Esophagus squamous epithelium (tissue), 5 donors: ENCODE measurements at regions not wholly inside any gene's neighbourhood (a gene's known extent, or its start where the extent isn't known, plus 50 kb on each side); places are given as distances from the start of the nearest gene placed in this dataset.

Source experiments
- DNase-seq: peaks from one replicate; lab custom pipeline; 2025; lab: John Stamatoyannopoulos, UW
- H3K27ac ChIP-seq, 4 donors: fragments of 200-600 bp; sonication (generic); one replicate each; pipeline ENCODE4 v1.5.1; 2016 to 2019; ENCODE audit warnings: mild to moderate bottlenecking in 1 of 4
- H3K27me3 ChIP-seq, 4 donors: fragments of 200-600 bp; sonication (generic); 1 replicate in 3 of 4; 2 replicates in 1 of 4; pipeline versions ENCODE4 v1.5.1 to v1.6.0; 2017 to 2021; ENCODE audit warnings: antibody characterized with exemption in 1 of 4
- H3K36me3 ChIP-seq, 3 donors: fragments of 200-600 bp; sonication (generic); one replicate each; pipeline ENCODE4 v1.5.1; 2016 to 2019
- H3K4me1 ChIP-seq, 3 donors: fragments of 200-600 bp; sonication (generic); one replicate each; pipeline ENCODE4 v1.5.1; 2017 to 2019
- H3K4me3 ChIP-seq, 4 donors: fragments of 200-600 bp; sonication (generic); 1 replicate in 3 of 4; 2 replicates in 1 of 4; pipeline ENCODE4 v1.5.1; 2016 to 2019; ENCODE audit warnings: mild to moderate bottlenecking in 2 of 4, moderate library complexity in 1 of 4
- H3K9me3 ChIP-seq, 3 donors: fragments of 200-600 bp; sonication (generic); one replicate each; pipeline ENCODE4 v1.5.1; 2016 to 2019
- CTCF ChIP-seq, 6 experiments: fragments of 450-650 bp in 4 of 6; fragments of 200-600 bp in 2 of 6; sonication (generic) in 2 of 6; IDR thresholded peaks; one replicate each; pipeline ENCODE4 v1.5.1; 2016 to 2019; ENCODE audit warnings: antibody characterized with exemption in 6 of 6, mild to moderate bottlenecking in 4 of 6, moderate library complexity in 4 of 6
- POLR2A ChIP-seq, 4 donors: fragments of 450-650 bp; IDR thresholded peaks; one replicate each; pipeline ENCODE4 v1.6.1; 2017; ENCODE audit warnings: antibody characterized with exemption in 4 of 4, mild to moderate bottlenecking in 4 of 4, moderate library complexity in 3 of 4
- WGBS, 2 donors: methylation state at CpG; one replicate each; pipeline ENCODE4 v1.1.5; 2018; 5-methylcytosine and 5-hydroxymethylcytosine counted together
- intact Hi-C: fragments of 100-400 bp; cut with DNase I; formaldehyde crosslinking; loops from one replicate; pipeline ENCODE4 v1.15.0; 2022
- donor health status: DM: yes; HTN: yes; CAD: no.

GRCh38 chr9:75462866-75463265, 374.6 kb downstream of the OSTF1 start:
- Histone ChIP-seq H3K27me3 (no peaks in the 10 kb centered on the region), H3K4me1 (no peaks in the 10 kb centered on the region), H3K9me3 (no peaks in the 10 kb centered on the region), H3K27ac (no peak overlapping the region), H3K4me3 (no peak overlapping the region), H3K36me3 (no peaks in the 10 kb centered on the region)
- TF ChIP-seq CTCF (IDR thresholded peaks at IDR 0.05) = no peak
- intact Hi-C loops = no loop called here
- WGBS, 2 donors = 45 to 48% methylated on average over 1 of the region's 1 CpG
- DNase-seq = no peak

- DNase-seq = no peak
- no peaks in the 10 kb centered on the region for H3K36me3 ChIP-seq
- no peak for TF ChIP-seq CTCF (IDR thresholded peaks at IDR 0.05)
- no peak for TF ChIP-seq POLR2A (IDR thresholded peaks at IDR 0.05)
- H3K9me3 ChIP-seq = no peaks in the 10 kb centered on the region
- intact Hi-C loops = no loop called here
- no peaks in the 10 kb centered on the region for H3K4me1 ChIP-seq
- H3K27ac ChIP-seq = no peak overlapping the region
- H3K27me3 ChIP-seq = no peaks in the 10 kb centered on the region
- no peak overlapping the region for H3K4me3 ChIP-seq
Observed at GRCh38 chr9:75463871-75464270, 375.6 kb downstream of the OSTF1 start.

- H3K36me3 ChIP-seq = no peaks in the 10 kb centered on the region
- intact Hi-C loops = no loop called here
- DNase-seq = no peak
Observed at GRCh38 chr9:75464726-75465125, 376.4 kb downstream of the OSTF1 start.

GRCh38 chr9:75467142-75467541, 378.8 kb downstream of the OSTF1 start:
- no peaks in the 10 kb centered on the region for H3K9me3 ChIP-seq
- DNase-seq = no peak
- 94% methylated on average over 2 of the region's 2 CpGs; no CpG with 5 or more reads in 1 of the 2 donors for WGBS, 2 donors
- no peaks in the 10 kb centered on the region for H3K27me3 ChIP-seq
- no peaks in the 10 kb centered on the region for H3K4me1 ChIP-seq
- TF ChIP-seq CTCF (IDR thresholded peaks at IDR 0.05) (no peak), POLR2A (IDR thresholded peaks at IDR 0.05) (no peak)
- H3K27ac ChIP-seq = no peak overlapping the region
- intact Hi-C loops = no loop called here
- H3K36me3 ChIP-seq = no peaks in the 10 kb centered on the region
- H3K4me3 ChIP-seq = no peak overlapping the region

More at GRCh38 chr9:75464726-75465125, 376.4 kb downstream of the OSTF1 start:
- Histone ChIP-seq H3K27ac (no peak overlapping the region), H3K4me3 (no peak overlapping the region), H3K4me1 (no peaks in the 10 kb centered on the region), H3K27me3 (no peaks in the 10 kb centered on the region), H3K9me3 (no peaks in the 10 kb centered on the region)
- WGBS, 2 donors = 69 to 90% methylated on average over 3 of the region's 4 CpGs
- TF ChIP-seq CTCF (IDR thresholded peaks at IDR 0.05) (no peak), POLR2A (IDR thresholded peaks at IDR 0.05) (no peak)

- H3K36me3 ChIP-seq = no peaks in the 10 kb centered on the region
- WGBS, 2 donors = 38 to 48% methylated on average over 3 of the region's 3 CpGs
Observed at GRCh38 chr9:75471549-75472114, 383.3 kb downstream of the OSTF1 start.

More at GRCh38 chr9:75471549-75472114, 383.3 kb downstream of the OSTF1 start:
- H3K4me1 ChIP-seq = no peaks in the 10 kb centered on the region
- TF ChIP-seq CTCF (IDR thresholded peaks at IDR 0.05) (no peak), POLR2A (IDR thresholded peaks at IDR 0.05) (no peak)
- H3K4me3 ChIP-seq = no peak overlapping the region
- no peaks in the 10 kb centered on the region for H3K9me3 ChIP-seq
- no peak for DNase-seq
- H3K27ac ChIP-seq = no peak overlapping the region
- intact Hi-C loops = no loop called here
- no peaks in the 10 kb centered on the region for H3K27me3 ChIP-seq
